Fibroblast of lung (primary cell): ENCODE measurements at regions not wholly inside any gene's neighbourhood (a gene's known extent, or its start where the extent isn't known, plus 50 kb on each side); places are given as distances from the start of the nearest gene placed in this dataset.

Experiments
- DNase-seq, 2 donors: peaks; one replicate each; pipeline versions ENCODE4 v3.0.0 to v3.0.0-alpha.2; 2010; ENCODE audit warnings: low read depth in 2 of 2
- H2AFZ ChIP-seq: 2 replicates; pipeline ENCODE4 v1.5.1; 2012; ENCODE audit warnings: low read length, control low read depth, inconsistent platforms
- H3K27ac ChIP-seq: 2 replicates; pipeline ENCODE4 v1.5.1; 2011; ENCODE audit warnings: low read length, control low read depth; ENCODE audit not compliant: insufficient read depth
- H3K27me3 ChIP-seq: 2 replicates; pipeline ENCODE4 v1.5.1; 2011; ENCODE audit warnings: mild to moderate bottlenecking, low read length; ENCODE audit not compliant: control insufficient read depth, insufficient read depth
- H3K36me3 ChIP-seq: 2 replicates; pipeline ENCODE4 v1.5.1; 2011; ENCODE audit warnings: low read length; ENCODE audit not compliant: control insufficient read depth, insufficient read depth
- H3K4me1 ChIP-seq: 2 replicates; pipeline ENCODE4 v1.5.1; 2011; ENCODE audit warnings: low read length; ENCODE audit not compliant: control insufficient read depth, insufficient read depth; ENCODE audit errors: extremely low read depth
- H3K4me2 ChIP-seq: 2 replicates; pipeline ENCODE4 v1.5.1; 2011; ENCODE audit warnings: low read length, control low read depth; ENCODE audit not compliant: insufficient read depth; ENCODE audit errors: extremely low read depth
- H3K4me3 ChIP-seq, 4 experiments: fragments of 200-600 bp in 1 of 4; sonication (generic) in 1 of 4; replicated peaks in 1 of 4; 2 replicates each; pipeline ENCODE4 v1.5.1; 2011 to 2016; ENCODE audit warnings: low read length in 4 of 4, low read depth in 3 of 4, mild to moderate bottlenecking in 3 of 4, control low read depth in 2 of 4, inconsistent platforms in 1 of 4, mixed read lengths in 1 of 4; ENCODE audit not compliant: insufficient read depth in 1 of 4; ENCODE audit errors: control extremely low read depth in 1 of 4
- H3K79me2 ChIP-seq: 2 replicates; pipeline ENCODE4 v1.5.1; 2012; ENCODE audit warnings: mild to moderate bottlenecking, low read length, inconsistent platforms; ENCODE audit not compliant: control insufficient read depth, insufficient read depth
- H3K9ac ChIP-seq: 2 replicates; pipeline ENCODE4 v1.5.1; 2011; ENCODE audit warnings: mild to moderate bottlenecking, low read length, control low read depth; ENCODE audit not compliant: insufficient read depth
- H3K9me3 ChIP-seq: 2 replicates; pipeline ENCODE4 v1.5.1; 2012; ENCODE audit warnings: low read depth, low read length; ENCODE audit not compliant: control insufficient read depth, insufficient read depth
- H4K20me1 ChIP-seq: 2 replicates; pipeline ENCODE4 v1.5.1; 2011; ENCODE audit warnings: low read length; ENCODE audit not compliant: control insufficient read depth, insufficient read depth; ENCODE audit errors: extremely low read depth
- CTCF ChIP-seq, 2 donors: IDR thresholded peaks in 1 of 2; conservative IDR thresholded peaks in 1 of 2; 1 replicate in 1 of 2; 2 replicates in 1 of 2; pipeline ENCODE4 v1.5.1; 2011 to 2012; ENCODE audit warnings: low read length in 2 of 2, control low read depth in 1 of 2, inconsistent platforms in 1 of 2, low read depth in 1 of 2, mild to moderate bottlenecking in 1 of 2
- EZH2 ChIP-seq: IDR thresholded peaks from 2 replicates; pipeline ENCODE4 v1.5.1; 2012; ENCODE audit warnings: low read length, control low read depth, mild to moderate bottlenecking; ENCODE audit errors: missing control alignments

DNA sequence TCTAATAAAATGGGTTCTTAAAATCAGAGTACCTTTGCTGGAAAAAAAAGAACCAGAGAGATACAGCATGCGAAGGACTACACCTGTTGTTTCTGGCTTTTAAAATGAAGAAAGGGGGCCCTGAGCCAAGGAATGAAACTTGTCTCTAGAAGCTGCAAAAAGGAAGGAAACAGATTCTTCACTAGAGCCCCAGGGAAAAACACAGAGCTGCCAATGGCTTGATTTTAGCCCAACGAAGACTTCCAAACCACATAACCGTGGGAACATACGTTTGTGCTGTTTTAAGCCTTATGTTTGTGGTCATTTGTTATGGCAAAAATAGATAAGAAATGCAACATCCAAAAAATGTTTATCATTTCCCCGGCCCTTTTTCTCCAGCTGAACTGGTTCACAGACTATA is 780.0 kb downstream of the SORCS1 start:
- Histone ChIP-seq H3K9ac (no peak overlapping the region), H4K20me1 (no peaks in the 10 kb centered on the region), H3K4me2 (no peak overlapping the region), H3K27me3 (no peaks in the 10 kb centered on the region), H3K9me3 (no peaks in the 10 kb centered on the region), H3K4me1 (no peaks in the 10 kb centered on the region), H2AFZ (no peak overlapping the region), H3K36me3 (no peaks in the 10 kb centered on the region), H3K27ac (no peak overlapping the region), H3K4me3 (no peak overlapping the region), H3K79me2 (no peaks in the 10 kb centered on the region)
- no peak for DNase-seq
- TF ChIP-seq EZH2, result no peak
- no peak for TF ChIP-seq CTCF (conservative IDR thresholded peaks at IDR 0.05 in 1 of 2, IDR thresholded peaks at IDR 0.05 in 1 of 2; ENCODE audit: low read depth in 1 of 2, low read length in 2 of 2)

GRCh38 chr10:106380706-106381105 is 783.8 kb downstream of the SORCS1 start:
- H4K20me1 ChIP-seq, result no peaks in the 10 kb centered on the region
- H3K27ac ChIP-seq, result no peak overlapping the region
- DNase-seq, result no peak
- no peak for TF ChIP-seq CTCF (conservative IDR thresholded peaks at IDR 0.05 in 1 of 2, IDR thresholded peaks at IDR 0.05 in 1 of 2; ENCODE audit: low read depth in 1 of 2, low read length in 2 of 2)
- no peak for TF ChIP-seq EZH2
- no peaks in the 10 kb centered on the region for H3K27me3 ChIP-seq
- no peaks in the 10 kb centered on the region for H3K4me1 ChIP-seq
- no peak overlapping the region for H3K4me2 ChIP-seq
- no peaks in the 10 kb centered on the region for H3K9me3 ChIP-seq
- no peaks in the 10 kb centered on the region for H3K36me3 ChIP-seq
- no peak overlapping the region for H3K4me3 ChIP-seq
- no peaks in the 10 kb centered on the region for H3K79me2 ChIP-seq
- no peak overlapping the region for H3K9ac ChIP-seq
- no peak overlapping the region for H2AFZ ChIP-seq

DNA sequence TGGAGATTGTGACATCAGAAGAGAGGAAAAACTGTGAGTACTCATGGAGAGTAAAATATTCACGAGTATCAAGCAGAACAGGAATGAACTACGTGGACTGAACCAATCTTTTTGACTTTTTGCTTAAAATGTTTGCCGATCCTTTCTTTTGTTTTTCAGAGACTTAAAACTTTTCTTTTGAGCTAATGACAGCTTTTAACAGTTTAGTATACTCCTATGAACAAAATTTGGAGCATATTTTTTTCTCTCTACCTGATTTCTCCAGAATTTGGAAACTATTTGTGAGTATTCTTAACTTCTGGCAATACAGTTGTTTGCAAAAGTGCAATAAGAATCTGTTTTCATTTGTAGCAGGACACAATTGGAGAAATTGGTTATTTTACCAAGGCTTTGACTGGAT is 786.3 kb downstream of the SORCS1 start:
- Histone ChIP-seq H3K9me3 (no peaks in the 10 kb centered on the region), H3K4me1 (no peaks in the 10 kb centered on the region), H3K36me3 (no peaks in the 10 kb centered on the region), H3K79me2 (no peaks in the 10 kb centered on the region), H4K20me1 (no peaks in the 10 kb centered on the region), H3K9ac (no peak overlapping the region), H3K4me3 (no peak overlapping the region), H3K27me3 (no peaks in the 10 kb centered on the region), H3K4me2 (no peak overlapping the region), H2AFZ (no peak overlapping the region), H3K27ac (no peak overlapping the region)
- TF ChIP-seq EZH2 (no peak), CTCF (conservative IDR thresholded peaks at IDR 0.05 in 1 of 2, IDR thresholded peaks at IDR 0.05 in 1 of 2; ENCODE audit: low read depth in 1 of 2, low read length in 2 of 2) (no peak)
- DNase-seq, result no peak
